Keratinocyte (primary cell): ENCODE measurements at regions not wholly inside any gene's neighbourhood (a gene's known extent, or its start where the extent isn't known, plus 50 kb on each side); places are given as distances from the start of the nearest gene placed in this dataset.

Source experiments
- DNase-seq: peaks from one replicate; pipeline ENCODE4 v3.0.0-alpha.2; 2011; ENCODE audit warnings: low read depth, missing footprints, low spot score
- FAIRE-seq: peaks from 2 replicates; lab custom pipeline; 2011; peaks lifted over from hg19 to GRCh38; lab: Jason Lieb, UNC
- H2AFZ ChIP-seq: 2 replicates; pipeline ENCODE4 v1.6.0; 2012; ENCODE audit warnings: low read length, control low read depth, inconsistent platforms; ENCODE audit not compliant: control insufficient read depth
- H3K27ac ChIP-seq: 2 replicates; pipeline ENCODE4 v1.5.1; 2011; ENCODE audit warnings: low read length; ENCODE audit not compliant: control insufficient read depth, insufficient read depth
- H3K27me3 ChIP-seq: 3 replicates; pipeline ENCODE4 v1.6.0; 2011; ENCODE audit warnings: low read length; ENCODE audit not compliant: control insufficient read depth, insufficient read depth; ENCODE audit errors: extremely low read depth
- H3K36me3 ChIP-seq, 2 experiments: 2 replicates in 1 of 2; 3 replicates in 1 of 2; pipeline ENCODE4 v1.5.1; 2011; ENCODE audit warnings: low read length in 2 of 2, mild to moderate bottlenecking in 1 of 2; ENCODE audit not compliant: control insufficient read depth in 2 of 2, insufficient read depth in 2 of 2; ENCODE audit errors: extremely low read depth in 1 of 2
- H3K4me1 ChIP-seq: 3 replicates; pipeline ENCODE4 v1.5.1; 2011; ENCODE audit warnings: low read length; ENCODE audit not compliant: control insufficient read depth, insufficient read depth; ENCODE audit errors: extremely low read depth
- H3K4me2 ChIP-seq: 3 replicates; pipeline ENCODE4 v1.6.0; 2011; ENCODE audit warnings: low read depth, low read length; ENCODE audit not compliant: control insufficient read depth, insufficient read depth; ENCODE audit errors: extremely low read depth
- H3K4me3 ChIP-seq, 3 experiments: fragments of 200-600 bp in 1 of 3; sonication (generic) in 1 of 3; 2 replicates in 2 of 3; 3 replicates in 1 of 3; pipeline ENCODE4 v1.5.1; 2011 to 2016; ENCODE audit warnings: low read length in 3 of 3, mild to moderate bottlenecking in 3 of 3, control low read depth in 2 of 3, inconsistent platforms in 1 of 3, low read depth in 1 of 3, mixed read lengths in 1 of 3, mixed run types in 1 of 3, moderate library complexity in 1 of 3; ENCODE audit not compliant: control insufficient read depth in 2 of 3, insufficient read depth in 2 of 3; ENCODE audit errors: extremely low read depth in 1 of 3
- H3K79me2 ChIP-seq: 2 replicates; pipeline ENCODE4 v1.6.0; 2012; ENCODE audit warnings: low read length; ENCODE audit not compliant: control insufficient read depth, insufficient read depth
- H3K9ac ChIP-seq: 3 replicates; pipeline ENCODE4 v1.6.0; 2011; ENCODE audit warnings: low read length; ENCODE audit not compliant: control insufficient read depth, insufficient read depth; ENCODE audit errors: extremely low read depth
- H3K9me1 ChIP-seq: 3 replicates; pipeline ENCODE4 v1.6.0; 2011; ENCODE audit warnings: low read length; ENCODE audit not compliant: control insufficient read depth, insufficient read depth; ENCODE audit errors: extremely low read depth
- H3K9me3 ChIP-seq: 2 replicates; pipeline ENCODE4 v1.5.1; 2012; ENCODE audit warnings: low read depth, low read length; ENCODE audit not compliant: control insufficient read depth
- H4K20me1 ChIP-seq: 3 replicates; pipeline ENCODE4 v1.6.0; 2011; ENCODE audit warnings: low read length; ENCODE audit not compliant: control insufficient read depth, insufficient read depth; ENCODE audit errors: extremely low read depth
- CTCF ChIP-seq, 3 experiments: IDR thresholded peaks in 1 of 3; conservative IDR thresholded peaks in 1 of 3; optimal IDR thresholded peaks in 1 of 3; 2 replicates in 2 of 3; 3 replicates in 1 of 3; pipeline versions ENCODE3 to v1.5.1; 2011; ENCODE audit warnings: low read length in 3 of 3, mild to moderate bottlenecking in 3 of 3, moderate library complexity in 2 of 3, control low read depth in 1 of 3, inconsistent platforms in 1 of 3; ENCODE audit not compliant: insufficient read depth in 2 of 3; ENCODE audit errors: extremely low read depth in 1 of 3
- EZH2 ChIP-seq: IDR thresholded peaks from one replicate; pipeline ENCODE4 v1.6.1; 2012; ENCODE audit warnings: inconsistent platforms, mild to moderate bottlenecking, low read length, moderate library complexity
- dilution Hi-C: fragments of 300-500 bp; cut with MboI; formaldehyde crosslinking; loops from one replicate; pipeline ENCODE4 v1.7.0; 2020; ENCODE audit warnings: low sequenced_read_pairs; ENCODE audit not compliant: extremely low pct_ligation_motif_present

GRCh38 chr6:25122001-25122400 lies 157.2 kb upstream of the CARMIL1 start:
- Histone ChIP-seq H3K27me3 (no peaks in the 10 kb centered on the region), H3K4me3 (no peak overlapping the region), H3K9me1 (no peaks in the 10 kb centered on the region), H3K4me2 (no peak overlapping the region), H3K4me1 (no peaks in the 10 kb centered on the region), H3K9ac (no peak overlapping the region), H3K79me2 (no peaks in the 10 kb centered on the region), H3K9me3 (no peaks in the 10 kb centered on the region), H3K27ac (no peak overlapping the region), H2AFZ (no peak overlapping the region), H3K36me3 (no peaks in the 10 kb centered on the region), H4K20me1 (no peaks in the 10 kb centered on the region)
- no peak for FAIRE-seq
- dilution Hi-C loops = no loop called here
- DNase-seq = no peak
- TF ChIP-seq EZH2 (no peak), CTCF (optimal IDR thresholded peaks at IDR 0.05 in 1 of 3, IDR thresholded peaks at IDR 0.05 in 1 of 3, conservative IDR thresholded peaks at IDR 0.05 in 1 of 3; ENCODE audit: extremely low read depth in 1 of 3, insufficient read depth in 2 of 3, low read length in 3 of 3) (no peak)

GRCh38 chr6:25122622-25123237 lies 156.4 kb upstream of the CARMIL1 start:
- dilution Hi-C loops = no loop called here

GRCh38 chr6:25124216-25124715 lies 154.9 kb upstream of the CARMIL1 start:
- dilution Hi-C loops = no loop called here
- no peaks in the 10 kb centered on the region for H3K4me1 ChIP-seq
- no peak for TF ChIP-seq EZH2
- no peak for TF ChIP-seq CTCF (optimal IDR thresholded peaks at IDR 0.05 in 1 of 3, IDR thresholded peaks at IDR 0.05 in 1 of 3, conservative IDR thresholded peaks at IDR 0.05 in 1 of 3; ENCODE audit: extremely low read depth in 1 of 3, insufficient read depth in 2 of 3, low read length in 3 of 3)
- no peak overlapping the region for H2AFZ ChIP-seq
- no peaks in the 10 kb centered on the region for H3K9me3 ChIP-seq
- no peaks in the 10 kb centered on the region for H4K20me1 ChIP-seq
- H3K27ac ChIP-seq = no peak overlapping the region
- H3K36me3 ChIP-seq = no peaks in the 10 kb centered on the region
- H3K9me1 ChIP-seq = no peaks in the 10 kb centered on the region
- FAIRE-seq (no peak), DNase-seq (no peak)
- H3K4me3 ChIP-seq = no peak overlapping the region
- no peak overlapping the region for H3K4me2 ChIP-seq
- no peaks in the 10 kb centered on the region for H3K79me2 ChIP-seq
- no peak overlapping the region for H3K9ac ChIP-seq
- no peaks in the 10 kb centered on the region for H3K27me3 ChIP-seq

More at GRCh38 chr6:25122622-25123237, 156.4 kb upstream of the CARMIL1 start:
- no peaks in the 10 kb centered on the region for H3K4me1 ChIP-seq
- no peak overlapping the region for H3K4me2 ChIP-seq
- no peaks in the 10 kb centered on the region for H3K79me2 ChIP-seq
- H3K9me3 ChIP-seq = no peaks in the 10 kb centered on the region
- FAIRE-seq (no peak), DNase-seq (no peak)
- H3K4me3 ChIP-seq = no peak overlapping the region
- H2AFZ ChIP-seq = no peak overlapping the region
- TF ChIP-seq EZH2 = no peak
- H3K27me3 ChIP-seq = no peaks in the 10 kb centered on the region
- H3K9ac ChIP-seq = no peak overlapping the region
- no peaks in the 10 kb centered on the region for H4K20me1 ChIP-seq
- no peaks in the 10 kb centered on the region for H3K36me3 ChIP-seq
- no peaks in the 10 kb centered on the region for H3K9me1 ChIP-seq
- H3K27ac ChIP-seq = no peak overlapping the region
